ENCODE measurements at regions not wholly inside any gene's neighbourhood (a gene's known extent, or its start where the extent isn't known, plus 50 kb on each side); places are given as distances from the start of the nearest gene placed in this dataset.

DNA sequence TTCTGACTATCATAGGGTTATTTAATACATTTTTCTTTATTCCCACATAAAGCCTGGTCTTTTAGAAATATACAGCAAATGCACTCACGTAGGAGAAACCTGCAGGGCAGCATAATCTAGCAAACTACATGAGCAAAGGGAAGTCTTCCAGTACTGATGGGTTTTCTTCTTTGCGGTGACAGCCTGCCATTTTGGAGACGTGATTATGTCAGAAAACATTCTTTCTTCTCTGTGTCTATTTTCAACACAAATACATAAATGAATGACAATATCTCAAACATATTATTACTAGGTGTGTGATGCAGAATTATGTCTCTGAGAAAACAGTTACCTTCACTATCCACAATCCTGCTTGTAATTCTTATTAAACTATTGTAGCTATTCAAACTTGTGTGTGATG lies 425.0 kb downstream of the GPAM start:
- Histone ChIP-seq H3K27ac (no peak overlapping the region), H3K27me3 (no peaks in the 10 kb centered on the region), H3K4me1 (no peaks in the 10 kb centered on the region), H3K4me3 (no peak overlapping the region), H3K9me3 (no peaks in the 10 kb centered on the region), H3K36me3 (no peaks in the 10 kb centered on the region)
- no peak for DNase-seq
- no peak for TF ChIP-seq CTCF (IDR thresholded peaks at IDR 0.05)
- no peak for TF ChIP-seq POLR2A (IDR thresholded peaks at IDR 0.05)
- intact Hi-C loops (cut with DNase I; ENCODE audit: low total_unique reads), result no loop called here

DNA sequence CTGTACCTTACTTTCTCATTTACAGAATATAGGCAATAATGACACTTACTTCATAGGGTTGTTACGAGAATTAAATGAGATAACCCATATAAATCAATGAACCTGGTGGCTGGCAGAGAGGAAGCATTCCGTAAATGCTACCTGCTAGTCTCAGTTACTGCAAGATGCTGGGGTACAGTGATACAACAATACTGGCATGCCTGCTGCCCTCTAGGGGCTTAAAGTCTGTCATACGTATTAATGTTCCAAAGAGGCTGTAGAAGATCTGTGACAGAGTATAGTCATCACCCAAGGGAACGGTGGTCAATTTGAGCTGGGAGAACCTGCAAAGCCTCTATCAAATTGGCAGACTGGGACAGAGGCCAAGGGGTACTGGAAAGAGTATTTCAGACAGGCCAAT lies 421.5 kb downstream of the GPAM start:
- Histone ChIP-seq H3K4me3 (no peak overlapping the region), H3K36me3 (no peaks in the 10 kb centered on the region), H3K4me1 (no peaks in the 10 kb centered on the region), H3K27ac (no peak overlapping the region), H3K27me3 (no peaks in the 10 kb centered on the region), H3K9me3 (no peaks in the 10 kb centered on the region)
- DNase-seq, result no peak
- TF ChIP-seq CTCF (IDR thresholded peaks at IDR 0.05) (no peak), POLR2A (IDR thresholded peaks at IDR 0.05) (no peak)
- intact Hi-C loops (cut with DNase I; ENCODE audit: low total_unique reads), result no loop called here

- Histone ChIP-seq H3K4me1 (no peaks in the 10 kb centered on the region), H3K4me3 (no peak overlapping the region), H3K9me3 (no peaks in the 10 kb centered on the region), H3K36me3 (no peaks in the 10 kb centered on the region), H3K27ac (no peak overlapping the region), H3K27me3 (no peaks in the 10 kb centered on the region)
- no peak for DNase-seq
- no peak for TF ChIP-seq POLR2A (IDR thresholded peaks at IDR 0.05)
- TF ChIP-seq CTCF (IDR thresholded peaks at IDR 0.05), result no peak
- intact Hi-C loops (cut with DNase I; ENCODE audit: low total_unique reads), result no loop called here
Measured at GRCh38 chr10:111765216-111765615, 418.3 kb downstream of the GPAM start.

DNA sequence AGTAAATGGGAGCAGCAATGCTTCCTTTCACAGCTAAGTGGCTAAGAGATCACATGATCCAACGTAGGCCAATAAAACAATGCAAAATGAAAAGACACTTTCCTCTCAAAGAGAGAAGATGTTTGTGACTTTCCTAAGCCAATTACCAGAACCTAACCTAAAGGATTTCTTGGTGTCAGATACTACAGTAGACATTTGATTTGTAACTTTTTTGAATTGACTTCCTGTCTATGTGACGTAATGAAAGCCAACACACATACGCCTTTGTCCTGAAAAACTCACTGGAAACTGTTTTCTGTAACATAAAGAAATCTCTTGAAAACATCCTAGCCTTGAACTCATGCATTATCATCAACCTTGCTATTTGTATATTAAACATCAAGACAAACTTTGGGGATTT lies 417.1 kb downstream of the GPAM start:
- Histone ChIP-seq H3K9me3 (no peaks in the 10 kb centered on the region), H3K4me3 (no peak overlapping the region), H3K27me3 (no peaks in the 10 kb centered on the region), H3K4me1 (no peaks in the 10 kb centered on the region), H3K27ac (no peak overlapping the region), H3K36me3 (no peaks in the 10 kb centered on the region)
- no peak for DNase-seq
- intact Hi-C loops (cut with DNase I; ENCODE audit: low total_unique reads), result no loop called here
- no peak for TF ChIP-seq POLR2A (IDR thresholded peaks at IDR 0.05)
- TF ChIP-seq CTCF (IDR thresholded peaks at IDR 0.05), result no peak

DNA sequence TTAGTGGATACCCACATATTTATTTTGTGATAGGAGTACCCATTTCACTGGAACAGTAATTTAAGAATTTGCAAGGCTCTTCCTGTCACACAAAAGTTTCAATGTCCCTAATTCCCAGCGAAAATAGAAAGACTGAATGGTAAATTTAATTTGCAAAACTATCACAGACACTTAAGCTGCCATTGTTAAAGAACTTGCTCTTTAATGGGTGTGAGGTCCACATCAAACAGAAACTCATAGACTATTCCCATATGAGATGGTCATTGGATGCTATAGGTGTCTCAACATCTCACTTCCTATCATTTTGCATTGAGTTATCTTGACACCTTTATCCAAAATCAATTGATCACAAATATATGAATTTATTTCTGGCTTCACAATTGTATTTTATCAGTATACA lies 415.9 kb downstream of the GPAM start:
- Histone ChIP-seq H3K9me3 (no peaks in the 10 kb centered on the region), H3K4me1 (no peaks in the 10 kb centered on the region), H3K27me3 (no peaks in the 10 kb centered on the region), H3K27ac (no peak overlapping the region), H3K4me3 (no peak overlapping the region), H3K36me3 (no peaks in the 10 kb centered on the region)
- DNase-seq, result no peak
- no peak for TF ChIP-seq POLR2A (IDR thresholded peaks at IDR 0.05)
- TF ChIP-seq CTCF (IDR thresholded peaks at IDR 0.05), result no peak
- intact Hi-C loops (cut with DNase I; ENCODE audit: low total_unique reads), result no loop called here
